Activated naive CD4-positive, alpha-beta T cell treated with anti-CD3 and anti-CD28 coated beads for 36 hours (primary cell): ENCODE measurements at regions not wholly inside any gene's neighbourhood (a gene's known extent, or its start where the extent isn't known, plus 50 kb on each side); places are given as distances from the start of the nearest gene placed in this dataset.

Experiments used
- CTCF ChIA-PET: fragments of 350-600 bp; sonication (Branson Sonifier 250); formaldehyde crosslinking; loops from one replicate; lab custom pipeline; 2021; ENCODE audit warnings: antibody characterized with exemption; lab: Charles Lee
- DNase-seq: peaks from one replicate; pipeline ENCODE4 v3.0.0-alpha.2; 2020
- H3K27ac Mint-ChIP-seq: one replicate; pipeline ENCODE4 v1.8.0; 2021; ENCODE audit warnings: mild to moderate bottlenecking, mixed read lengths
- H3K27me3 Mint-ChIP-seq: one replicate; pipeline ENCODE4 v1.8.0; 2021; ENCODE audit warnings: low read depth, mixed read lengths
- H3K36me3 Mint-ChIP-seq: one replicate; pipeline ENCODE4 v1.8.0; 2021; ENCODE audit warnings: low read depth, mixed read lengths
- H3K4me1 Mint-ChIP-seq: one replicate; pipeline ENCODE4 v1.8.0; 2021; ENCODE audit warnings: low read depth, mixed read lengths
- H3K4me3 Mint-ChIP-seq: one replicate; pipeline ENCODE4 v1.8.0; 2021; ENCODE audit warnings: mild to moderate bottlenecking, moderate library complexity, mixed read lengths
- H3K9me3 Mint-ChIP-seq: one replicate; pipeline ENCODE4 v1.8.0; 2021; ENCODE audit warnings: mixed read lengths
- intact Hi-C: fragments of 100-400 bp; cut with micrococcal nuclease; formaldehyde crosslinking; loops from one replicate; pipeline ENCODE4 v1.15.1; 2023

DNA sequence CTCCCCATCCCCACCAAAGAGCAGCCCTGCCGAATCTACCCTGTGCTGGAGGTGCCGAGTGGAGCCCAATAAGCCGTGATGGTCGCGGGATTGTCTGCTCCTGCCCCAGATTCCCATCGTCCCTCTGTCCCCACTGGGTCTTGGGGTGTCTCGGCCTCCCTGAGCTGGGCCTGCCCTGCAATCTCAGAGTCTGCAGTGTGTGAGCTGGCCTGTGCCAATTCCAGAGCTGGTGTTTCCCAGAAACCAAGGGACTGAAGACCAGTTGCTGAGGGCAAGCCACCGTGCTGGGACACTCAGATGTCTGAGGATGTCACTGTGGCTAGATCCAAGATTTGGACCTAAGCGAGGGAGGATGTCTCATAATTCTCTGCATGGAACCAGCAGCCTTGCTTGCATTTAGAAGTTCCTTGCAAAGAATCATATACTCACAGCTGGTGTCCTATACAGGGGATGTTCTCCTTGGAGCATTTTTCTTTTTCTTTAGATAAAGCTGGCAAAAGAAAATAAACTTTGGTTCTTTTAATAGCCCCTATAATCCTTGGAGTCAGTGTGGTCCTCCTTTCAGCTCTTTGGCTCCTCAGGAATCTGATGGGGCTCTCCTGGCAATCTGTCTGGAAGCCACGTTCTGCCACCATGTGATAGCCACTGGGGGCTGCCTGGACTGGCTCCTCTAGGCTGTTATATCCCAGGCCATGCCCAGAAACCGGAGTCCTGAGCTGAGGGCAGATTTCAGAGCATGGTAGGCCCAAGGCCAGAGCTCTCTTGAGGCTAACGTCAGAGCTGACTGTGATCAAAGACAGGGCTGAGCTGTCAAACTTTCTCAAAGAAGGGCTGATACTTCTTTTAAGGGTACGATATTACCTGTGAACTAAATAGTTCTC lies 140.1 kb upstream of the HAAO start:
- no peak overlapping the region for H3K4me3 Mint-ChIP-seq
- H3K36me3 Mint-ChIP-seq: no peaks in the 10 kb centered on the region
- no peak for DNase-seq
- CTCF ChIA-PET: interaction anchor here (0.6 to 3.1 kb wide), 6 partner anchors 15 to 903 kb away, joined by 3 to 16 read pairs (median 6); no protein-coding TSS in a partner anchor
- intact Hi-C loops: no loop called here
- no peaks in the 10 kb centered on the region for H3K4me1 Mint-ChIP-seq
- H3K9me3 Mint-ChIP-seq: no peaks in the 10 kb centered on the region
- H3K27me3 Mint-ChIP-seq: no peaks in the 10 kb centered on the region
- H3K27ac Mint-ChIP-seq: no peak overlapping the region

- Mint-ChIP-seq H3K27me3 (no peaks in the 10 kb centered on the region), H3K4me1 (no peaks in the 10 kb centered on the region), H3K9me3 (no peaks in the 10 kb centered on the region), H3K36me3 (no peaks in the 10 kb centered on the region), H3K4me3 (no peak overlapping the region), H3K27ac (no peak overlapping the region)
- CTCF ChIA-PET: interaction anchor here (1.4 to 1.8 kb wide), 2 partner anchors 73 to 297 kb away, joined by 5 to 7 read pairs; no protein-coding TSS in a partner anchor
- no peak for DNase-seq
- intact Hi-C loops: no loop called here
Observed at GRCh38 chr2:42931818-42932195, 139.4 kb upstream of the HAAO start.

GRCh38 chr2:42931146-42931817 lies 138.9 kb upstream of the HAAO start:
- CTCF ChIA-PET: interaction anchor here (0.7 to 1.8 kb wide), 3 partner anchors 72 to 298 kb away, joined by 5 to 7 read pairs (median 5); no protein-coding TSS in a partner anchor
- Mint-ChIP-seq H3K4me3 (no peak overlapping the region), H3K27ac (no peak overlapping the region), H3K4me1 (no peaks in the 10 kb centered on the region), H3K9me3 (no peaks in the 10 kb centered on the region), H3K36me3 (no peaks in the 10 kb centered on the region), H3K27me3 (no peaks in the 10 kb centered on the region)
- intact Hi-C loops: no loop called here
- DNase-seq: no peak

- H3K4me1 Mint-ChIP-seq: no peaks in the 10 kb centered on the region
- no peak for DNase-seq
- no peak overlapping the region for H3K27ac Mint-ChIP-seq
- no peaks in the 10 kb centered on the region for H3K9me3 Mint-ChIP-seq
- no peak overlapping the region for H3K4me3 Mint-ChIP-seq
- H3K36me3 Mint-ChIP-seq: no peaks in the 10 kb centered on the region
- H3K27me3 Mint-ChIP-seq: no peaks in the 10 kb centered on the region
- intact Hi-C loops: no loop called here
- CTCF ChIA-PET: interaction anchor here (0.6 kb wide), 1 partner anchor 700 kb away, joined by 4 read pairs; no protein-coding TSS in a partner anchor
Observed at GRCh38 chr2:42930025-42930581, 137.7 kb upstream of the HAAO start.

GRCh38 chr2:42929546-42930024 lies 137.2 kb upstream of the HAAO start:
- CTCF ChIA-PET: interaction anchor here (0.6 to 2.0 kb wide), 3 partner anchors 17 to 701 kb away, joined by 3 to 9 read pairs (median 4); no protein-coding TSS in a partner anchor
- Mint-ChIP-seq H3K4me3 (no peak overlapping the region), H3K4me1 (no peaks in the 10 kb centered on the region), H3K36me3 (no peaks in the 10 kb centered on the region), H3K27ac (no peak overlapping the region), H3K9me3 (no peaks in the 10 kb centered on the region), H3K27me3 (no peaks in the 10 kb centered on the region)
- DNase-seq: no peak
- intact Hi-C loops: loop anchor here (5.0 kb wide), 1 partner anchor 102 kb away; no protein-coding TSS in a partner anchor

DNA sequence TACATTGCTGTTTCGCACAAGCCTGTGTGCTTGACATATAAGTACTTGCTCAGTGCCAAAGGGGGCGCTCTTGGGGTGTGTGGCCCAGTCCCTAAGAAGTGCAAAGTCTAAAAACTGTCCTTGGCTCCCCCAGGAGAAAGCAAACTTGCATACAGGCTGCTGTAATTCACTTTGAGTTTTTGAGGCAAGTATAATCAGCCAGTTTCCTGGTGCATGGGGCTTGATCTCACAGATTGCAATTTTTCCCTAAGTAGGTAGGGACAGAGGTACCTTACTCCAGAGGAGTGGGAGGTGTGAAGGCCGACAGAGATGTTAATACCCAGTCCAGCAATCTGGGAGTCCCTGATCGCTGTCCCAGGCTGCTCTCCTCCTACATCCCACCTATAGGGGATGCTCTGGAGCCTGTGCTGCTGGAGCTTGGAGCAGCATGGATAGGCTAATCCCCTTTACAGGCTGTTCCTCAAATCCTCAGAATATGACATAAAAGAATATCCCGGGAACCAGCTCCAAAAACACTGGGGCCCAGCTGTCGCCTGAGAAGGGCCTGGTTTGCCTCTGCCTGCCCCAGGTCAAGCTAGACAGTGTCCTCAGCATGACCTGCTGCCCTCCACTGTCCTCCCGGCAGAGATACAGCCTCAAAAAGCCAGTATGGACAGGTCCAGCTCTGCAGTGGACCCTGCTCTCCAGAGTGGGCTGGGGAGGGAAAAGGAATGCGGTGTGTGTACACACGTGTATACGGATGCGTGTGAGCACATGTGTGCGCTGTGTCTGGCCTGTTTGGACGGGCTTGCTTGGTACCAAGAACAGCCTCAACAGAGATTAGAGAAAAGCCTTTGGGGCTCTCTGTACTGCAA lies 136.5 kb upstream of the HAAO start:
- intact Hi-C loops: loop anchor here (5.0 kb wide), 1 partner anchor 102 kb away; no protein-coding TSS in a partner anchor

GRCh38 chr2:42928161-42928691 lies 135.8 kb upstream of the HAAO start:
- CTCF ChIA-PET: interaction anchor here (1.5 to 2.0 kb wide), 2 partner anchors 18 to 19 kb away, joined by 3 to 9 read pairs; no protein-coding TSS in a partner anchor
- intact Hi-C loops: loop anchor here (5.0 kb wide), 1 partner anchor 101 kb away; no protein-coding TSS in a partner anchor
- H3K27me3 Mint-ChIP-seq: no peaks in the 10 kb centered on the region
- H3K9me3 Mint-ChIP-seq: no peaks in the 10 kb centered on the region
- H3K4me1 Mint-ChIP-seq: no peaks in the 10 kb centered on the region
- H3K27ac Mint-ChIP-seq: no peak overlapping the region
- no peaks in the 10 kb centered on the region for H3K36me3 Mint-ChIP-seq
- no peak overlapping the region for H3K4me3 Mint-ChIP-seq
- no peak for DNase-seq

More for the DNA sequence above, 136.5 kb upstream of the HAAO start:
- no peak overlapping the region for H3K27ac Mint-ChIP-seq
- CTCF ChIA-PET: interaction anchor here (1.5 to 2.0 kb wide), 2 partner anchors 17 to 19 kb away, joined by 3 to 9 read pairs; no protein-coding TSS in a partner anchor
- no peaks in the 10 kb centered on the region for H3K36me3 Mint-ChIP-seq
- peak; percentile 36 for DNase-seq
- no peaks in the 10 kb centered on the region for H3K9me3 Mint-ChIP-seq
- no peaks in the 10 kb centered on the region for H3K27me3 Mint-ChIP-seq
- no peaks in the 10 kb centered on the region for H3K4me1 Mint-ChIP-seq
- no peak overlapping the region for H3K4me3 Mint-ChIP-seq

DNA sequence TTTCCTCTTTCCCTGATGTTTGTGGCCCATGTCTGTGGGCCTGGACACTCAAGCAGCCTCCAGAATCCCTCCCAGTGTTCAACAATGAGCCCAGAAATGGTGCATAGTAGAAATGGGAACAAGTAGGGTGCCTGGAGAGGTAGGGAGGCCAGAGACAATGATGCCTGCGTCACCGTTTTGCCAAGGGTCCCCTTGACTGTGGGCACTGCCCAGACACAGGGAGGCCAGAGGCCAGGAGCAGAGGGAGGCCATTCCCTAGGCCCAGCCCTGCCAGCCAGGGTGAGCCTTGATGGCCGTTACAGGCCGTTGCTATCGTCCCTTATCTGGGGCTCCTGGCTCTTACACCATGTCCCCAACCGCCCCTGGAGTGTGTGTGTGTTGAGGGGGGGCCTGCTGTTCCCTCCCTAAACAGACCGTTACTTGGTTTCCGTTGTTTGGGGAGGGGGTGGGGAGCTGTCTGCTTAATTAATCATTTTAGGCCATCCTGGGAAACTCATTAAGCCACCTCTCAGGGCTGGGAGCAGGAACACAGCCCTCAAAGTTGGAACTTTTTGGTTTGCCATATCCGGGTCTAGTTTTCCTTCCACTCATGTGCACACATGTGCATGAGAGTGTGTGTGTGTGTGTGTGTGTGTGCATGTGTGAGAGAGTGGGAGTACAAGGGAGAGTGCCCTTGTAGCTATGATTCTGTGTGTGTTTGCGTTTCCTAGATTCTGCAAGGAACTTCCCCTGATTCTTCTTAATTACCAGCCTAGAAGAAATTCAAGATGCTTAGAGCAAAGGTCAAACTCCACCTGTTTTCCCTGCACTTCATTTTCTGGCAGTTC lies 135.2 kb upstream of the HAAO start:
- Mint-ChIP-seq H3K27ac (no peak overlapping the region), H3K27me3 (no peaks in the 10 kb centered on the region), H3K9me3 (no peaks in the 10 kb centered on the region), H3K4me1 (no peaks in the 10 kb centered on the region), H3K4me3 (no peak overlapping the region), H3K36me3 (no peaks in the 10 kb centered on the region)
- intact Hi-C loops: loop anchor here (5.0 kb wide), 1 partner anchor 100 kb away; no protein-coding TSS in a partner anchor
- no peak for DNase-seq
- CTCF ChIA-PET: interaction anchor here (0.6 to 2.0 kb wide), 3 partner anchors 19 to 359 kb away, joined by 3 to 9 read pairs (median 3); no protein-coding TSS in a partner anchor

GRCh38 chr2:42926434-42927333 lies 134.3 kb upstream of the HAAO start:
- H3K27ac Mint-ChIP-seq: no peak overlapping the region
- H3K4me3 Mint-ChIP-seq: no peak overlapping the region
- H3K36me3 Mint-ChIP-seq: no peaks in the 10 kb centered on the region
- H3K27me3 Mint-ChIP-seq: no peaks in the 10 kb centered on the region
- H3K4me1 Mint-ChIP-seq: no peaks in the 10 kb centered on the region
- CTCF ChIA-PET: interaction anchor here (0.6 kb wide), 2 partner anchors 21 to 360 kb away, joined by 3 read pairs; no protein-coding TSS in a partner anchor
- H3K9me3 Mint-ChIP-seq: no peaks in the 10 kb centered on the region
- intact Hi-C loops: loop anchor here (5.0 kb wide), 1 partner anchor 99 kb away; no protein-coding TSS in a partner anchor
- no peak for DNase-seq
